Pancreas (tissue), 10 donors: ENCODE measurements at regions not wholly inside any gene's neighbourhood (a gene's known extent, or its start where the extent isn't known, plus 50 kb on each side); places are given as distances from the start of the nearest gene placed in this dataset.

Source experiments
- ATAC-seq, 4 donors: fragments of 200-7000 bp; cut with Tn5 transposase; one replicate each; pipeline versions ENCODE4 v1.8.0 to v1.9.1; 2020; ENCODE audit warnings: mild to moderate bottlenecking in 4 of 4, moderate library complexity in 4 of 4
- DNase-seq, 6 donors: peaks; one replicate each; pipeline ENCODE4 v3.0.0-alpha.2; 2020
- FAIRE-seq: peaks from 2 replicates; lab custom pipeline; 2012; peaks lifted over from hg19 to GRCh38; lab: Jason Lieb, UNC
- H3K27ac ChIP-seq, 4 donors: fragments of 200-600 bp; sonication (generic); 1 replicate in 3 of 4; 2 replicates in 1 of 4; pipeline versions ENCODE4 v1.5.0 to v1.8.0; 2020
- H3K27me3 ChIP-seq, 4 donors: fragments of 200-600 bp; one replicate each; pipeline ENCODE4 v1.8.0; 2021
- H3K36me3 ChIP-seq, 3 donors: fragments of 200-600 bp; sonication (generic) in 1 of 3; one replicate each; pipeline versions ENCODE4 v1.5.0 to v1.8.0; 2020 to 2021
- H3K4me1 ChIP-seq, 3 donors: fragments of 200-600 bp; one replicate each; pipeline ENCODE4 v1.8.0; 2021
- H3K4me3 ChIP-seq, 4 donors: fragments of 200-600 bp; sonication (generic) in 2 of 4; one replicate each; pipeline versions ENCODE4 v1.5.0 to v1.8.0; 2020 to 2021
- H3K9me3 ChIP-seq, 4 donors: fragments of 200-600 bp; one replicate each; pipeline ENCODE4 v1.8.0; 2021
- CTCF ChIP-seq, 4 donors: fragments of 200-600 bp; sonication (generic) in 3 of 4; IDR thresholded peaks; one replicate each; pipeline versions ENCODE4 v1.5.0 to v1.8.0; 2021; ENCODE audit warnings: antibody characterized with exemption in 4 of 4
- WGBS, 2 donors: extraction: QIAGEN DNeasy Blood & Tissue Kit; methylation state at CpG; one replicate each; pipeline ENCODE4 v1.1.7; 2013; 5-methylcytosine and 5-hydroxymethylcytosine counted together
- intact Hi-C, 3 donors: fragments of 100-400 bp; cut with DNase I; formaldehyde crosslinking; loops; one replicate each; pipeline versions ENCODE4 v1.11.1 to v1.14.2; 2022
- donor health status: healthy with polysubstance abuse.
- donor health status: DM: no; HTN: no; CAD: no; lungs with moderate emphysema.
- donor health status: DM: no; HTN: no; CAD: no.
- donor health status: control.
- donor health status: control.
- donor health status: Bipolar disorder and iron deficiency.
- donor health status: DM: yes; HTN: yes; CAD: no.
- donor health status: DM: no; HTN: no; CAD: no.
- donor health status: DM: no; HTN: no; CAD: no.
- donor health status: DM: yes; HTN: yes; CAD: no.

- Histone ChIP-seq H3K4me3 (no peak overlapping the region), H3K36me3 (no peaks in the 10 kb centered on the region), H3K9me3 (no peaks in the 10 kb centered on the region), H3K4me1 (no peaks in the 10 kb centered on the region), H3K27me3 (no peaks in the 10 kb centered on the region), H3K27ac (no peak overlapping the region)
- DNase-seq: no peak
- no peak for ATAC-seq
- no peak for TF ChIP-seq CTCF (IDR thresholded peaks at IDR 0.05)
- whole genome bisulfite sequencing, 2 donors: 61 to 71% methylated on average over 2 of the region's 2 CpGs
- intact Hi-C loops: loop anchor here in 1 of 3 donors (10.0 kb wide), 1 partner anchor 310 kb away; no protein-coding TSS in a partner anchor
- FAIRE-seq: no peak
These were observed 156.5 kb downstream of the TFAP2B start for GRCh38 chr6:50975216-50975615.

DNA sequence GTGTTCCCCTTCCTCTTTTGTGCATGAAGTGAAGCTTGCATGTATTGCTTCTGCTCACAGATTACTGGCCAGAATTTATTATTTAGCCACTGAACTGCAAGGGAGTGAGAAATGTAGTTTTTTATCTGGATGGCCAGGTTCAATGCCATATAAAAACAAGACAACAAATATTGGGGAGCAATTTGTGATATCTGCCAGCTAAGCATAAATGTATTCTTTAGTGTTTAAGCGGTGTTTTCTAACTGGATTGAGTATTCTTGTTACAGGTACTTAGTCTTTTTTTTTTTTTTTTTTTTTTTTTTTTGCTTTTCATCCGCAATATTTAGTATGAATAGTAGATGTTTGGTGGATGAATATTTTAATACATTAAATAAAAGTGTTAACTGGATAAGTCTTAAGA, 158.2 kb downstream of the TFAP2B start:
- Histone ChIP-seq H3K9me3 (no peaks in the 10 kb centered on the region), H3K4me1 (no peaks in the 10 kb centered on the region), H3K4me3 (no peak overlapping the region), H3K27me3 (no peaks in the 10 kb centered on the region), H3K27ac (no peak overlapping the region), H3K36me3 (no peaks in the 10 kb centered on the region)
- DNase-seq (no peak), ATAC-seq (no peak), FAIRE-seq (no peak)
- TF ChIP-seq CTCF (IDR thresholded peaks at IDR 0.05): no peak
- WGBS, 2 donors: 72 to 78% methylated on average over 2 of the region's 2 CpGs
- intact Hi-C loops: loop anchor here in 1 of 3 donors (10.0 kb wide), 1 partner anchor 308 kb away; no protein-coding TSS in a partner anchor

DNA sequence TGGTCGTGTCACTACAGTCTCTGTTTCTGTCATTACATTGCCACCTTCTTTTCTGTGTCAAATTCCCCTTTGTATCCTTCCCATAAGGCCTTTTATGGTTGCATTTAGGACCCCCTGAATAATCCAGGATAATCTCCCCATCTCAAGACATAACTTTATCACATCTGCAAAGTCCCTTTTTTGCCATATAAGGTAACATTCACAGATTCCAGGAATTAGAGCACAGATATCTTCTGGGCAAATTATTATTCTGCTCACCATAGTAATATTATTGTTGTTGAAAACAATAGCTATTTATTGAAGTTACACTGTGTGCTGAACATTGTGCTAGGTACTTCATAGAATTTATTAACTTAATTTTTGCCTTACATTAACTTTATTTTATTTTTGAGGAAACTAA, 159.1 kb downstream of the TFAP2B start:
- no peaks in the 10 kb centered on the region for H3K27me3 ChIP-seq
- no peaks in the 10 kb centered on the region for H3K4me1 ChIP-seq
- H3K27ac ChIP-seq: no peak overlapping the region
- DNase-seq: no peak
- no peak overlapping the region for H3K4me3 ChIP-seq
- no peaks in the 10 kb centered on the region for H3K9me3 ChIP-seq
- no peak for TF ChIP-seq CTCF (IDR thresholded peaks at IDR 0.05)
- intact Hi-C loops: loop anchor here in 1 of 3 donors (10.0 kb wide), 1 partner anchor 307 kb away; no protein-coding TSS in a partner anchor
- no peak for ATAC-seq
- no peak for FAIRE-seq
- no peaks in the 10 kb centered on the region for H3K36me3 ChIP-seq
- 49 to 71% methylated on average over 1 of the region's 1 CpG for WGBS, 2 donors

- no peaks in the 10 kb centered on the region for H3K36me3 ChIP-seq
- H3K4me3 ChIP-seq: no peak overlapping the region
- WGBS, 2 donors: 48 to 56% methylated on average over 4 of the region's 4 CpGs
- intact Hi-C loops: loop anchor here in 1 of 3 donors (10.0 kb wide), 1 partner anchor 306 kb away; no protein-coding TSS in a partner anchor
- H3K9me3 ChIP-seq: no peaks in the 10 kb centered on the region
- ATAC-seq (no peak), DNase-seq (no peak), FAIRE-seq (no peak)
- no peaks in the 10 kb centered on the region for H3K4me1 ChIP-seq
- H3K27ac ChIP-seq: no peak overlapping the region
- H3K27me3 ChIP-seq: no peaks in the 10 kb centered on the region
- TF ChIP-seq CTCF (IDR thresholded peaks at IDR 0.05): no peak
These were observed 159.9 kb downstream of the TFAP2B start for GRCh38 chr6:50978380-50979170.

GRCh38 chr6:50979171-50979525, 160.5 kb downstream of the TFAP2B start:
- intact Hi-C loops: loop anchor here in 1 of 3 donors (10.0 kb wide), 1 partner anchor 306 kb away; no protein-coding TSS in a partner anchor
- no peak overlapping the region for H3K27ac ChIP-seq
- no peaks in the 10 kb centered on the region for H3K9me3 ChIP-seq
- H3K4me3 ChIP-seq: no peak overlapping the region
- WGBS, 2 donors: 16% methylated on average over 2 of the region's 2 CpGs
- no peak for TF ChIP-seq CTCF (IDR thresholded peaks at IDR 0.05)
- no peaks in the 10 kb centered on the region for H3K27me3 ChIP-seq
- H3K4me1 ChIP-seq: no peaks in the 10 kb centered on the region
- no peak for ATAC-seq
- DNase-seq: no peak
- FAIRE-seq: no peak
- no peaks in the 10 kb centered on the region for H3K36me3 ChIP-seq
